ENCODE measurements at regions not wholly inside any gene's neighbourhood (a gene's known extent, or its start where the extent isn't known, plus 50 kb on each side); places are given as distances from the start of the nearest gene placed in this dataset.
"Not testable (repeated sequence)": the region's sequence is repeated elsewhere in the genome, so short reads cannot be mapped to it uniquely, and the experiment has no call there.

DNA sequence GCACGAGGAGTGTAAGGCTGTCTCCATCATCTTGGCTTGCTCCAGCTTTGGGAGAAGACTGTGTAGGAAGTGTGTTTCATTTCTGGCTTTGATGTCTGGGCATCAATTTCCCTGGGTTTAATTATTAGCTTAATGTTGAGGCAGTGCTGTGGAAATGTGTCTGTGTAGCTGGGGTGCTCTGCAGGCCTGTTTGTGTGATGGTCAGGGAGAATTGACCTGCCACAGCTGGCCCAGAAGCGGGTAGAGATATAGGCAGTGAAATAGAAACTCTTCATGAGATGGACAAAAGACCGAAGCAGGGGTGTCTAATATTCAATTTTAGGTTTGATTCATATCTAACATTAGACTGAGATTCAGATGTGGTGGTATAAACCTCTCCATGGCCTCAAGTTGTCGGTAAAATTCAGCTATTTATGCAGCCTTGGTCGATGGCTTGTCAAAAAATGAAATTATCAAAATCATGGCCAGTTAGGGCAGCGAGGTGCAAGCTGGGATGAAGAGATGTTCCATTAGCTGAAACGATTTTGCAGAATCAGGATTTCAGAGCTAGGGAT, 95.3 kb upstream of the SNX9 start:
- no peak for DNase-seq

DNA sequence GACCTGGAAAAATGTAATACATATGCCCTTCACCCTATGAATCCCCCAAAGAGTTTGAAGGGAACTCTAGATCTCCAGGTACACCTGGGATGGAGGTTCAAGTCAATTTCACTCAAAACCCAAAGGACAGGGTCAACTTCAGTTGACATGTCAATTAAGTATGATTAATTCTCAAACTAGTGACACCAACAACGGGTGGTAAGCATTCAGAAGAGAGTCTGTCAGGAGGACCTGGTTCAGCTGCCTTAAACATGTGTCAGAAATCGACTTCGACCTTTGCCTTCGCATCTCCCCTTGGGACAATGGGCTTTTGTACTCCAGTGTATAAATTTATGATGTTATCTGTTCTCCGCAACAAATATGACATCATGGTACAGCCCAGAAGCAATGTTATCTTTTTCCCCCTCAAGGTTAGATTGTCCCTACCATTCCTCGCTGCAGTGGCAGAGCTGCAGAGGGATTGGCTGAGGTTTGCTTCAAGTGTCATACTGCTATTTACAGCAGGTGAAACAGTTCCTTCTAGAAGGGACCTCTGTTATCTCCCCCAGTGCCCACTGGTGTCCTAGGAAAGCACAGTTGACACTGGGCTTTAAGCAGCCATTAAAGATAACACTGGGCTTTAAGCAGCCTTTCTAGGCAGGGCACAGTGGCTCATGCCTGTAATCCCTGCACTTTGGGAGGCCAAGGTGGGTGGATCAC, 94.7 kb upstream of the SNX9 start:
- no peak for DNase-seq

DNA sequence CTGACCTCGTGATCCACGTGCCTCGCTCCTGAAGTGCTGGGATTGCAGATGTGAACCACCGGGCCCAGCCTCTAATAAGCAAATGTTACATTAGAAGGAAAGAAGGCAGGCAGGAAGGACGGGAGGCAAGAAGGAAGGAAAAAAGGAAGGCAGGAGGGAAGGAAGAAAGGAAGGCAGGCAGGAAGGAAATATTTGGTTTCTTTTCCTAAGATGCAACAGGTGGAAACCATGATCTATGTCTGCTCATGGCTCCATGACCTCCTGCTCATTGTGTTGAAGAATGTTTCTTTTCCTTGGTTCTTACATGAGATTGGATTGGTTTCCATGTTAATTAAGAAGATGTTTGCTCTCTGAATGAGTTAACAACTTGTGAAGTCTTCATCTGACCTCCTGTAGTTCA, 91.8 kb upstream of the SNX9 start:
- DNase-seq: no peak

DNA sequence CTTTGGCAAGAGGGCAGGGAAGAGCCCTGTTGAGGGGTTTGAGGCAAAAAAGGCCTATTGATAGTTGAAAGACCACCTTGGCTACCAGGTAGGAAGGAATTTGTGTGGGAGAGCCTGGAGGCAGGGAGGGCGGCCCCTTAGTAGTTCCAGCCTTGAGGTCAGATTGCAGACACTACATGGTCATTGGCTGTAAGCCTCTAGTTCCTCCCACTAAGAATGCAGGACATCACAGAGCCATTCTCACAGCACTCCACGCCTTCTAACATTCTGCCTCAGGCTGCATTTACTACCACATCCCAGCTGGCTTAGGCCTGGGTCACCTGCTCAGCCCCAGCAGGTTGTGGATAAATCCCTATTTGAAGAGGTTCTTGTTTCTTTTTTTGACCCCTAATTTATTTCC, 91.0 kb upstream of the SNX9 start:
- DNase-seq: no peak

DNA sequence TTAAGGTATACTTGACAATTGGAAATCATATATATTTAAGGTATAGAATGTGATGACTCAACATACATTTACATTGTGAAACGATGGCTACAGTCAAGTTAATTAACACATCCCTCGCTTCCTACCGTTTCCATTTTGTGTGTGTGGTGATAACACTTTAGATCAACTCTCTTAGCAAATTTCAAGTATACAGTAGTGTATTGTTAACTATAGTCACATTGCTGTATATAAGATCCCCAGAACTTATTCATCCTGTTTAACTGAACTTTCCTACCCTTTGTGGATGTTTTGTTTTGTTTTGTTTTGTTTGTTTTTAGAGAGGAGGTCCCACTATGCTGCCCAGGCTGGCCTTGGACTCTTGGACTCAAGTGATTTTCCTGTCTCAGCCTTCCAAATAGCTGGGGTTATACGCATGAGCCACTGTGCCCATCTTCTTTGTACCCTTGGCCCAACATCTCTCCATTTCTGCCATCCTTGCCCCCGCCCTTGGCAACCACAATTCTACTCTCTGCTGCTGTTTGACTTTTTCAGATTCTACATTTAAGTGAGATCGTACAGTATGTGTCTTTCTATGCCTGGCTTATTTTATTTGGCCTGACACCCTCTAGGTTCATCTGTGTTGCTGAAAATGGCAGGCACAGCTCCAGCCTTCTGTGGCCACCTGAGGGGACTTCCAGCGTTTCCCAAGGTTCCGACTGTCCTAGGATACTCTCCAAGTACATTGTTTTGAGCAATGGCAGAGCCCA, 90.5 kb upstream of the SNX9 start:
- no peak for DNase-seq

DNA sequence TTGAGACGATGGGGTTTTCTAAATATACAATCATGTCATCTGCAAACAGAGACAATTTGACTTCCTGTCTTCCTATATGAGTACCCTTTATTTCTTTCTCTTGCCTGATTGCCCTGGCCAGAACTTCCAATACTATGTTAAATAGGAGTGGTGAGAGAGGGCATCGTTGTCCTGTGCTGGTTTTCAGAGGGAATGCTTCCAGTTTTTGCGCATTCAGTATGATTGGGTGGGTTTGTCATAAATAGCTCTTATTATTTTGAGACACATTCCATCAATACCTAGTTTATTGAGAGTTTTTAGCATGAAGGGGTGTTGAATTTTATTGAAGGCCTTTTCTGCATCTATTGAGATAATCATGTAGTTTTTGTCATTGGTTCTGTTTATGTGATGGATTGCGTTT, 86.5 kb upstream of the SNX9 start:
- not testable (repeated sequence) for DNase-seq

DNA sequence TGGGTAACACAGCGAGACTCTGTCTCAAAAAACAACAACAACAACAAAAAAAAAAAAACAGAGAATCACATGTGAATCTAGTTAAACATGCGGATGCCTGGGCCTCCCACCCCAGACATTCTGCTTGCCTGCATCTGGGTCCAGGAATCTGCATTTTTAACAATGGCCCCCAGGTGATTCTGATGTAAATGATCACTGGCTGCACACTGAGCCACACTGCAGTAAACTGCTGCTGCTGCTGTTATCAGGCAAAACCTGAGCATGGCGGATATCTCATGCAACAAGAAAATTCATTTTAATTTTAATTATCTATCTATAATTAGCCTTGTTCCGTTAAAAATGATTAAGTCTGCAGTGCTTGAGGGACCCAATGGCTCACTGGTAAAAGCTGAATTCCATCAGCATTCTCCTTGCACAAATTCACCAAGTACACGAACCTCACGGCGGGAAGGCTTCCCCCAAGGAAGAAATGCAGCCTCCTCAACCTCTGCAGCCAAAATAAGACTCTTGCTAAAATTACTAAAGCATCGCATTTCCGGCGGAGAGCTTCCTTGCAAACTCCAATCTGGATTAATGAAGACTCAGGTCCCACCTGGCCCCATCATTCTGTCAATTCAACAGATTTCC, 81.6 kb upstream of the SNX9 start:
- no peak for DNase-seq

DNA sequence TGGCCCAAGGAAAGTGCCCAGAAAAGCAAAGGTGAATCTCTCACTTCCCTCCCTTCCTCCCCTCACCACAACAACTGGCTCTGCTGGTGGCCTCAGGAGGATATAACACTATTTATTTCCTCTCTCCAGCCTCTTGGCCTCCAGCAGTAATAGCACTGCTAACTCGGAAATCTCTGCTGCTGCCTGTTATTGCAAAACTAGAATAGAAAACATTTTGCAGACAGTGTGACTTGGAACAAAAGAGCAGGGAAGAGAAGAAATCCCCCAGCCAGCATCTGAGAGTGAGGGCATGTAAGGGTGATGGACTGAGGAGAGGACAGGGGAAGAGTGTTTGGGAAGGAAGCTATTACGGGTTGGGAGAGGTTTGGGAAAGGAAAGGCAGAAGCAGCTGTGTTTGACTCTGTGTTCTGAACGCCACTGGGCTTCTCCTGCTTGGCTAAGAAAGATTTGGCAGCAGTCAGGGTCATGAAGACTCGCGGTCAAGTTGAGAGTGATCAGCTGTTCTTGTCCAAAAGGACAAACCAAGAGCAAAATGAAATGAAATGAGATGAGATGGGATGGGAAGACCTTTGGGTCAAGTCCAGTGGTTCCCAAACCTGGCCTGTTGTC, 81.0 kb upstream of the SNX9 start:
- no peak for DNase-seq

DNA sequence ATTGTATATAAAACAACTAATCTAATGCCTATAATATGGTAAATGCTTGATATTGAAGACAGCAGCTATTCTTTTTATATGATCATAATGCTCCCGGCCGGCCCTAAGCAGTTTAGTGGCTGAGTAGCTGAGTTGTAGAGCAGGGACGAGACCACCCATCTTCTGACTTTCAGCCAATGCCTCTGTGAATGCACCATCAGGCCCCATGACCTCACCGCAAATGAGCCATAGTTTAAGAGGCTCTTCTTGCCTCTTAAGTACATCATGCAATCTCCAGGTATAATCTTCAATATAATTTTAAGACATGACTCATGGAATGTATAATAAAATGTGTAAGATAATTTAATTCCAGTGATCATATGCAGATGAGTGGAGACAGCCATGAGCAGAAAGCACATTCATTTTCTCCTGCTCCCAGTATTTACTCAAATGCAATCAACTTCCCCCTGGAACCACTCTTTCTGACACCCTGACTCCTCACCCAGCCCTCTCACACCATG, 78.9 kb upstream of the SNX9 start:
- DNase-seq: no peak

DNA sequence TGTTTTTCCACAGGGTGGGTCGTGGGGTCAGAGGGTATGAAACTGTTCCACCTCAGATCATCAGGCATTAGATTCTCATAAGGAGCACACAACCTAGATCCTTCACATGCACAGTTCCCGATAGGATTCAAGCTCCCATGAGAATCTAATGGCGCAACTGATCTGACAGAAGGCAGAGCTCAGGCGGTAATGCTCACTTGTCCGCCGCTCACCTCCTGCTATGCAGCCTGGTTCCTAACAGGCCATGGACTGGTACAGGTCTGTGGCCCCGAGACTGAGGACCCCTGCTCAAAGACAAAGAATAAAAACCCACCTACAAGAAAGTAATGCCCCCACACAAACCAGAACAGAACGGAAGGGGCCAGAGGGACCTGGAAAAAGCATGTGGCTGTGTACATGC, 76.1 kb upstream of the SNX9 start:
- no peak for DNase-seq

DNA sequence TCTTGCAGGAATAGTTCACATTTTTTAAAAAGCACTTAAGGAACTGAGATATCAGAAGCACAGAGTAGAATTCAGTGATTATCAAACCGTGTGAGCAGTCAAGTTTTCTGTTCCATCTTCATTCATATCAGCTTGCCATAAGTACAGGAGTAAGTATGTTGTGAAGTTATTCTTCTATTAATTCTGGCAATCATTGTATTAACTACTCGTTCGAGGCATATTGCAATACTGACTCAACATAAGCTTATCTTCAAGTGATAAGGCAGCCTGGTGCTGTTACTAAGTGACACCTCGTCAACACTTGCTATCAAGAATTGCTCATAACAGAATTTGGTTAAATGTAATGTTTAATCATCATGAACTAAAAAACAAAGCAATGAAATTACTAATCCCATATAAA, 75.7 kb upstream of the SNX9 start:
- no peak for DNase-seq

DNA sequence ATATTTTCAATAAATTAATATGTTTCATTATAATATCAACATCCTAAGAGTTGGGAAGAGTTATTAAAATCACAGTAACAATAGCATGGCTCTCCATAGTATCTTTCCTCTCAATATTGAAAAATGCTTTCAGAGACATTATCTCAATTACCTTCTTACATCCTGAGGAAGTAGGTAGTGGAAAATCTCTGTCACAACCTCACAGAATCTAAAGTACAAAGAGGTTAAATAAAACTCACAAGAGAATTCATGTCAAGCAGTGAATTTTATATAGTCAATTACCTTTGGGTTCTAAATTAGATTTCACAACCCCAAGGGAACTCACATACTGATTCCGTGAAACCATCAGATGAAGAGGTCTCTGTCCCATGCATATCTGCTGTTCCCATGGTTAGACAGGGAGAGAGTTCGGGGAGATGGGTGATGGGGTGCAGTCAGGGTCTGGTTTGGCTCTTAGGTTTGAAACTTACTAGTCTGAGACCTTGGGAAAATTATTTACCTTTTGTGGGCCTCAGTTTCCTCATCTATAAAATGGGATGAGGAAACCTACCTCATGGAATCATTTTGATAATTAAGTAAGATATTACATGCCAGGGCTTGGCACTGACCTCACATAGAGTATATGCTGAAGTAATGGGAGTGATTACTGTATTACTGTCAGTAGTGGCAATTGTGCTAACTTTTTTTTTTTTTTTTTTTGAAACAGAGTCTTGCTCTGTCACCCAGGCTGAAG, 74.0 kb upstream of the SNX9 start:
- DNase-seq: no peak

DNA sequence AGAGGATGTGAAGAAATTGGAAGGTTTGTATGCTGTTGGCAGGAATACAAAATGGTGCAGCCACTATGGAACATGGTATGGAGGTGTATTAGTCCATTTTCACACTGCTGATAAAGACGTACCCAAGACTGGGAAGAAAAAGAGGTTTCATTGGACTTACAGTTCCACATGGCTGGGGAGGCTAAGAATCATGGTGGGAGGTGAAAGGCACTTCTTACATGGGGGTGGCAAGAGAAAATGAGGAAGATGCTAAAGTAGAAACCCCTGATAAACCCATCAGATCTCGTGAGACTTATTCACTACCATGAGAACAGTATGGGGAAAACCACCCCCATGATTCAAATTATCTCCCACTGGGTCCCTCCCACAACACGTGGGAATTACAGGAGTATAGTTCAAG, 72.1 kb upstream of the SNX9 start:
- not testable (repeated sequence) for DNase-seq

DNA sequence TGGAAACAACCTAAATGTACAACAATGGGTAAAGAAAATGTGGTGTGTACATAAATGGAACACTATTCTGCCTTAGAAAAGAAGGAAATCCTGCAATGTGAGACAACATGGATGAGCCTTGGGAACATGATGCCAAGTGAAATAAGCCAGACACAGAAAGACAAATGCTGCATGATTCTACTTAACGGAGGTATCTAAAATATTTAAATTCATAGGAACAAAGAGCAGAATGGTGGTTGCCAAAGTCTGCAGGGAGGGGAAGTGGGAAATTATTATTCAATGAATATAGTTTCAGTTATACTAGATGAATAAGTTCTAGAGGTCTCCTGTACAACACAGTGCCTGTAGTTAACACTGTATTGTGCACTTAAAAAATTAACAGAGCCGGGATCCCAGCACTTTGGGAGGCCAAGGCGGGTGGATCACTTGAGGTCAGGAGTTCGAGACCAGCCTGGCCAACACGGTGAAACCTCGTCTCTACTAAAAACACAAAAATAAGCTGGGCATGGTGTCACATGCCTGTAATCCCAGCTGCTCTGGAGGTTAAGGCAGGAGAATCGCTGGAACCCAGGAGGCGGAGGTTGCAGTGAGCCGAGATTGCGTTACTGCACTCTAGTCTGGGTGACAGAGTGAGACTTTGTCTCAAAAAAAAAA, 71.4 kb upstream of the SNX9 start:
- no peak for DNase-seq

DNA sequence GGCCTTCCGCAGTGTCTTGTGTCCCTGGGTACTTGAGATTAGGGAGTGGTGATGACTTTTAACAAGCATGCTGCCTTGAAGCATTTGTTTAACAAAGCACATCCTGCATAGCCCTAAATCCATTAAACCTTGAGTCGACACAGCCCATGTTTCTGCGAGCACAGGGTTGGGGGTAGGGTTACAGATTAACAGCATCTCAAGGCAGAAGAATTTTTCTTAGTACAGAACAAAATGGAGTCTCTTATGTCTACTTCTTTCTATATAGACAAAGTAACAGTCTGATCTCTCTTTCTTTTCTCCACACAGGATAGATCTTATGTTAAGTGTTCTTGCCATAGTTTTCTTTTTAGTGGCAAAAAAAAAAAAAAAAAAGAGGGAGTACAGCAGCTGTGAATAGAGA, 70.2 kb upstream of the SNX9 start:
- not testable (repeated sequence) for DNase-seq

DNA sequence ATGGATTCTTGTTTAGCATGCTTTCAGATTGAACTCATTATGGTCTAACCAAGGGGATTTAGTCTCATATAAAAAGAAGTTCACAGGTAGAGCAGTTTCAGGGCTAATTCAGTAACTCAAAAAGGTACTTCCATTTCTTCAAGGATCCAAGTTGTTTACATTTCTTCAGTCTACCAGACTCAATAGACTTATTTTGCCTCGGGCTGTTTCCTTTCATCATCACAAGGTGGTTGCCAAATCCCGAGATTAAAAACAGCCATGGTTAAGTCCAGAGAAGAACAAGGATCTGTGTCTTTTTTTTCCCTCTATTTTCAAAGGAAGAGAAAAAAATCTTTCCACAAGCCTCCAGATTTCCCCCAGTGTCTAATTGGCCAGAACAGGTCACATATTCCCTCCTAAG, 69.8 kb upstream of the SNX9 start:
- DNase-seq: no peak

DNA sequence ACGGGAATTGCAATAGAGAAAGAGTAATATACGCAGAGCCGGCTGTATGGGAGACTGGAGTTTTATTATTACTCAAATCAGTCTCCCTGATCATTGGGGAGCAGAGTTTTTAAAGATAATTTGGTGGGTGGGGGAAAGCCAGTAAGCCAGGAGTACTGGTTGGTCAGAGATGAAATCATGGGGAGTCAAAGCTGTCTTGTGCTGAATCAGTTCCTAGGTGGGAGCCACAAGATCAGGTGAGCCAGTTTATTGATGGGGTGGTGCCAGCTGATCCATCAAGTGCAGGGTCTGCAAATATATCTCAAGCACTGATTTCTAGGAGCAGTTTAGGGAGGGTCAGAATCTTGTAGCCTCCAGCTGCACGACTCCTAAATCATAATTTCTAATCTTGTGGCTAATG, 69.2 kb upstream of the SNX9 start:
- DNase-seq: not testable (repeated sequence)

DNA sequence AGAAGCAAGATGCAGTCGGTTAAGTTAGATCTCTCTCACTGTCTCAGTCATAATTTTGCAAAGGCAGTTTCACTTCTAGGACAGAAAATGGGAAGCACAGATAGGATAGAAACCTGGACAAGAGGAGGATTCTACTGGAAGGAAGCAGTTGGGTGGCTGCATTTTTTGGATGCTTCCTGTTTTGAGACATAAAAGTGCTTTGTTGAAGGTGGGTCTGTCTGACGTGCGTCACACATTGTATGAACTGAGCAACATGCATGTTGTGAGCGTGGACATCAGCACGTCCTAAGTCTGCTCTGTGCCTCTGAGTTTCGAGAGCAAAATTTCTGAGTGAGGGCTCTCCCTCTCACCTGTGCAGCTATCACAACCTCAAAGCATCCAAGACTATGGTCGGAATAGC, 68.7 kb upstream of the SNX9 start:
- no peak for DNase-seq

DNA sequence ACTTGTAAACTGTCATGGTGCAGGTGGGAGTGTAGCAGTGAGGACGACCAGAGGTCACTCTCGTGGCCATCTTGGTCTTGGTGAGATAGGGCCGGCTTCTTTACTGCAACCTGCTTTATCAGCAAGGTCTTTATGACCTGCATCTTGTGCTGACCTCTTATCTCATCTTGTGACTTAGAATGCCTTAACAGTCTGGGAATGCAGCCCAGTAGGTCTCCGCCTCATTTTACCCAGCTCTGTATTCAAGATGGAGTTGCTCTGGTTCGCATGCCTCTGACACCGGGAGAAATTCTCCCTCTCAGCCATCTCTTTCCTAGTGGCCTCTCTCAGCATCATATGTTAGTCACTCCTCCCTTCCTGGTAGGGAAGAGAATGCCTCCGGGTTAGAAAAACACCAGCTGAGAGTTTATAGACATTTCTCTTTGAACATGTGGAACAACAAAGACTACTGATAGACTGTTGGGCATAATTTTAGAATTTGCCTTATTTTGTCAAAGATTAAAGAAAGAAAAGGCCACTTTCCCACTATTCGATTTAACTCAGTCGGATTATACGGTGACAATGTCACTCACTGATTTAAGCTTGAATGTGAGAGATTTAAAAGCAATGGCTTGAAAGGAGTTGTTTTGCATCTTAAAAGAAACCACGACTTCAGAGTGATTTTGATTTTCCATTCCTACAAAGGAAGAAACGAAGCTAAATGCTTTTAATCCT, 67.9 kb upstream of the SNX9 start:
- DNase-seq: no peak

DNA sequence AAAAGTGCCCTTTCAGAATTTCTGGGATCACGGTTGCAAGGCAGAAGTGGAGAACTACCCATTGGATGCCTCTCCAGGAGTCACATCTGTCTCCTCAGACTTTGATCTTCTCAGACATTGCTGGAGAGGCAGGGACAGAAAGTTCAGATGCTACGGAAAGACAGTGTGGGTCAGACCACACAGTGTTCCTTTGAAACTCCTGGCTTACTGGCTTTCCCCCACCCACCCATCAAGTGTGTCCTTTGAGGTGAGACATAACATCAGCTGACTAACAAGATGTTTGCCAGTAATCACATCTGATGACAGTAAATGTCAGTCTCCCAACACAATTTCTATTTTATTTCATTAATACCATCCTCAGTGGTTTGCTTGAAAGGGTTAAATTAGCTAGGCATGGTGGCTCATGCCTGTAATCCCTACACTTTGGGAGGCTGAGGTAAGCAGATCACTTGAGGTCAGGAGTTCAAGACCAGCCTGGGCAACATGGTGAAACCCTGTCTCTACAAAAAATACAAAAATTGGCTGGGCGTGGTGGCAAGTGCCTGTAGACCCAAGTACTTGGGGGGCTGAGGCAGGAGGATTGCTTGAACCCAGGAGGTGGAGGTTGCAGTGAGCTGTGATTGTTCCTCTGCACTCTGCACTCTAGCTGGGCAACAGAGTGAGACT, 67.2 kb upstream of the SNX9 start:
- DNase-seq: peak; percentile 50

Measured in CD4-positive, alpha-beta T cell treated with Interleukin-10 for 1 hour (primary cell).